Activated B cell treated with CpG ODN at 0.5 μM for 24 hours (primary cell): ENCODE measurements at regions not wholly inside any gene's neighbourhood (a gene's known extent, or its start where the extent isn't known, plus 50 kb on each side); places are given as distances from the start of the nearest gene placed in this dataset.

Experiments used
- ATAC-seq: fragments of 200-7000 bp; cut with Tn5 transposase; one replicate; pipeline ENCODE4 v1.10.0; 2021; ENCODE audit warnings: low read depth, mild to moderate bottlenecking, moderate library complexity
- CTCF ChIA-PET: fragments of 350-600 bp; sonication (Branson Sonifier 250); formaldehyde crosslinking; loops from one replicate; lab custom pipeline; 2021; ENCODE audit warnings: antibody characterized with exemption; lab: Charles Lee
- POLR2A ChIA-PET: fragments of 350-600 bp; sonication (Branson Sonifier 250); formaldehyde crosslinking; loops from one replicate; lab custom pipeline; 2021; ENCODE audit warnings: antibody characterized with exemption; lab: Charles Lee
- DNase-seq: peaks from one replicate; pipeline ENCODE4 v3.0.0; 2022
- H3K27ac Mint-ChIP-seq: one replicate; pipeline ENCODE4 v1.8.0; 2020; ENCODE audit warnings: mixed read lengths
- H3K27me3 Mint-ChIP-seq: one replicate; pipeline ENCODE4 v1.8.0; 2021; ENCODE audit warnings: mixed read lengths
- H3K36me3 Mint-ChIP-seq: one replicate; pipeline ENCODE4 v1.8.0; 2021; ENCODE audit warnings: low read depth, mixed read lengths
- H3K4me1 Mint-ChIP-seq: one replicate; pipeline ENCODE4 v1.8.0; 2021; ENCODE audit warnings: mixed read lengths
- H3K4me3 Mint-ChIP-seq: one replicate; pipeline ENCODE4 v1.8.0; 2020; ENCODE audit warnings: mild to moderate bottlenecking, mixed read lengths
- H3K9me3 Mint-ChIP-seq: one replicate; pipeline ENCODE4 v1.8.0; 2020; ENCODE audit warnings: mixed read lengths
- intact Hi-C: fragments of 100-400 bp; cut with micrococcal nuclease; formaldehyde crosslinking; loops from one replicate; pipeline ENCODE4 v1.15.1; 2024
- TF ChIP-seq, protein P1 (sequence below): fragments of 200-600 bp; IDR thresholded peaks from one replicate; pipeline ENCODE4 v1.8.0; 2022; ENCODE audit warnings: antibody characterized with exemption, mild to moderate bottlenecking

DNA sequence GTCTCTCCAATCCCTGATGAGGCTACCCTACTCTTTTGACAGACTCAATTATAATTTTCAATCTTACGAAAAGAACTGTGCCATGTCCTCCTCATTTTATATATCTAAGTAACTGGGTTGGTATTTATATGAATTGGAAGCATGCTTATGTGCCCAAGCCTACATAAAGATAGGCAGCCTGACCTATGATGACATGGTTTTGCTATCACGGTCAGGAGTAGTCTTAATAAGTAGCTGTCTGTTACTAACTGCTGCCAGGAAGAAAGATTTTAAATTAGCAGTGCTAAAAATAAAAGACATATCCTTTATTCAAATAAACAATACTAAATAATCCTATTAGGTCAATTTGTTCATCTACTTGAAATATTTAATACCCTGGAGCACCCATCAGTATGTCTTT is 102.0 kb upstream of the DTNA start:
- ChIA-PET CTCF (no interaction called here), POLR2A (no interaction called here)
- ATAC-seq: no peak
- Mint-ChIP-seq H3K4me3 (no peak overlapping the region), H3K4me1 (no peaks in the 10 kb centered on the region), H3K27me3 (no peaks in the 10 kb centered on the region), H3K9me3 (no peaks in the 10 kb centered on the region), H3K36me3 (no peaks in the 10 kb centered on the region), H3K27ac (no peak overlapping the region)
- TF ChIP-seq, protein P1, sequence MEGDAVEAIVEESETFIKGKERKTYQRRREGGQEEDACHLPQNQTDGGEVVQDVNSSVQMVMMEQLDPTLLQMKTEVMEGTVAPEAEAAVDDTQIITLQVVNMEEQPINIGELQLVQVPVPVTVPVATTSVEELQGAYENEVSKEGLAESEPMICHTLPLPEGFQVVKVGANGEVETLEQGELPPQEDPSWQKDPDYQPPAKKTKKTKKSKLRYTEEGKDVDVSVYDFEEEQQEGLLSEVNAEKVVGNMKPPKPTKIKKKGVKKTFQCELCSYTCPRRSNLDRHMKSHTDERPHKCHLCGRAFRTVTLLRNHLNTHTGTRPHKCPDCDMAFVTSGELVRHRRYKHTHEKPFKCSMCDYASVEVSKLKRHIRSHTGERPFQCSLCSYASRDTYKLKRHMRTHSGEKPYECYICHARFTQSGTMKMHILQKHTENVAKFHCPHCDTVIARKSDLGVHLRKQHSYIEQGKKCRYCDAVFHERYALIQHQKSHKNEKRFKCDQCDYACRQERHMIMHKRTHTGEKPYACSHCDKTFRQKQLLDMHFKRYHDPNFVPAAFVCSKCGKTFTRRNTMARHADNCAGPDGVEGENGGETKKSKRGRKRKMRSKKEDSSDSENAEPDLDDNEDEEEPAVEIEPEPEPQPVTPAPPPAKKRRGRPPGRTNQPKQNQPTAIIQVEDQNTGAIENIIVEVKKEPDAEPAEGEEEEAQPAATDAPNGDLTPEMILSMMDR: no peak
- intact Hi-C loops: no loop called here
- no peak for DNase-seq

DNA sequence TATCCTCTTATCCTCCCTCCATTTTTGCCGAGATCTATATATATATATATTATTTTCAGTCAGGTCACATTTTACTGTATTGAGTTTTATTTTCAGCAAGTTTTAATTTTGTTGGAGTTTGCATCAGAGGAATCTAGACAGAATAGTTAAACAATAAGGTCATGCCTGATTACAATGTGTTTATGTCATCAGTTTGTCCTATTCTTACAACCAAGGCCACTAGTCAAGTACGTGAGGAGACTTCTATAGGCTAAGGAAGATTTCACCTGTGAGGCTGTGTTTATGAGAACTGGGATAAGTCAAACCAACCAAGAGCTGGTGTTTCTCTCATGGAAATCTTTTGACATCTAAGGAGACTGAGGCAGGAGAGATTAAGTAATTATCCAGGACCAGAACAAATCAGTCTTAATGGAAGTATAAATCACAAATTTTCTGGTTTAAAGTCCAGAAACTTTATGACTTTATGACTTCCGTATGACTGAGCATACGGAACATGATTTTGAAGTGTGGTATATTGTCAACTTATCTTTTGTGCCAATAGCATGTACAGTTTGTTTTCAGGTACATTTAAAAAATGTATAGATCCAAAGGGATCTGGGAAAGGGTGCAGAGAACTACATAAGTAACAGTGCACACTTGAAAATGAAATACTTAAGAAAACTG is 100.0 kb upstream of the DTNA start:
- TF ChIP-seq, protein P1: no peak
- Mint-ChIP-seq H3K36me3 (no peaks in the 10 kb centered on the region), H3K4me3 (no peak overlapping the region), H3K27me3 (no peaks in the 10 kb centered on the region), H3K9me3 (no peaks in the 10 kb centered on the region), H3K4me1 (no peaks in the 10 kb centered on the region), H3K27ac (no peak overlapping the region)
- ChIA-PET POLR2A (no interaction called here), CTCF (no interaction called here)
- intact Hi-C loops: no loop called here
- ATAC-seq (no peak), DNase-seq (no peak)

DNA sequence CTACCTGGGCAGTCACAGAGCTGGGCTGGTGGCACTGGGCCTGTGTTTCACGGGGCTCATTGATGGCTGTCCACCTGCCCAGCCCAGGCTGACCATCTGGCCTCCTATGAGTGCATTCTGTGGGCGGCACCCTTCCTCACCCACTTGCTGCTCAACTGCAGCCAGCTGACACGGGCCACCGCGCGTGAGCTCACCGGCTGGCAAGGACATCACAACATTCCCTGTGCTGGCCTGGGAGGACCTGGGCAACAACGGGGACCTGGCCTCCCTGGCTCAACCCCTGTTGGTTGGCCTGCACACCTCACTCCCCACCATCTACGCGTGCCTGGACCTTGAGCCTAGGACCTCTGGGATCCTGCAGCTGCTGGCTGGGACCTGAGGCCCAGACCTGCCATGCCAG is 98.2 kb upstream of the DTNA start:
- H3K27me3 Mint-ChIP-seq: no peaks in the 10 kb centered on the region
- intact Hi-C loops: no loop called here
- no peak for ATAC-seq

DNA sequence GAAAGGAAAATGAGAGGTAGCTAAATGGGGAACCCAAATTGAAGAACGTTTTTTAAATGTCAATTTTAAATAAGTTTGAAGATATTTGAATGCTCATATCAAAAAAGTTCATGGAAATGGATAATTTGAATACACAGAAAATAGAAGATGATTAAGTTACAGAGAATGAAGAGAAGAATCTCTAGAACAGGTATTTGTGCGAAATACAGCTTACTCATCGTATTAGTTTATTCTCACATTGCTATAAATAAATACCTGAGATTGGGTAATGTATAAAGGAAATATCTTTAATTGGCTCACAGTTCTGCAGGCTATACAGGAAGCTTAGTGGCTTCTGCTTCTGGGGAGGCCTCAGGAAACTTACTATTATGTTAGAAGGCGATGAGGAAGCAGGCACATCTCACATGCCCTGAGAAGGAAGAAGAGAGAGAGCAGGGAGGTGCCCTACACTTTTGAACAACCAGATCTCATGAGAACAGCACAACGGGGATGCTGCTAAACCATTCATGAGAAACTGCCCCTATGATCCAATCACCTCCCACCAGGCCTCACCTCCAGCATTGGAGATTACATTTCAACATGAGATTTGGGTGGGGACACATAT is 89.7 kb upstream of the DTNA start:
- TF ChIP-seq, protein P1: no peak
- Mint-ChIP-seq H3K9me3 (peaks cover 16% of the 10 kb centered on the region), H3K4me3 (no peak overlapping the region), H3K4me1 (no peaks in the 10 kb centered on the region), H3K27ac (no peak overlapping the region), H3K36me3 (no peaks in the 10 kb centered on the region), H3K27me3 (no peaks in the 10 kb centered on the region)
- ChIA-PET POLR2A (no interaction called here), CTCF (no interaction called here)
- intact Hi-C loops: no loop called here
- no peak for ATAC-seq
- no peak for DNase-seq

More for the DNA sequence above, 98.2 kb upstream of the DTNA start:
- POLR2A ChIA-PET: no interaction called here
- CTCF ChIA-PET: no interaction called here
- no peak overlapping the region for H3K4me3 Mint-ChIP-seq
- H3K36me3 Mint-ChIP-seq: no peaks in the 10 kb centered on the region
- no peak overlapping the region for H3K27ac Mint-ChIP-seq
- peaks cover 8% of the 10 kb centered on the region for H3K9me3 Mint-ChIP-seq
- no peak for DNase-seq
- TF ChIP-seq, protein P1: no peak
- H3K4me1 Mint-ChIP-seq: no peaks in the 10 kb centered on the region

DNA sequence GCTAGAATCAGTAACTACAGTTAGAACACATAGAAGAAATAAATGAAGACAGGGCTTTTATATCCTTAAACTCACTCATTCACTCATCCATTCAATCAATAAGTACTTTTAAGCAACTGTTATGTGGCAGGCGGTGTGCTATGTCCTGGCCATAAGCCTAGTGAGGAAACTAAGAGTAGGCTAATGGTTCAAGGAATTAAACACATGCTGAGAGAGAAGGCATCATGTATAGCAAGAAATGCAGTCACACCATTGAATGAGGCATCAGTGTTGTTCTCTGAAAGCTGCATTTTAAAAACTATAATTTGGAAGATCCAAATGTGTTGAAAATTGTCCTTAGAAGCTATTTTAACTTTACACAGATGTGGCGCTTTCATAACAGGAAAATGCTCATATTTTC is 86.5 kb upstream of the DTNA start:
- Mint-ChIP-seq H3K36me3 (no peaks in the 10 kb centered on the region), H3K4me3 (no peak overlapping the region), H3K27me3 (no peaks in the 10 kb centered on the region), H3K27ac (no peak overlapping the region), H3K9me3 (peaks cover 7% of the 10 kb centered on the region), H3K4me1 (no peaks in the 10 kb centered on the region)
- TF ChIP-seq, protein P1: no peak
- no peak for ATAC-seq
- no peak for DNase-seq
- POLR2A ChIA-PET: no interaction called here
- CTCF ChIA-PET: no interaction called here
- intact Hi-C loops: no loop called here
